Caco-2 (cell line): ENCODE measurements at regions not wholly inside any gene's neighbourhood (a gene's known extent, or its start where the extent isn't known, plus 50 kb on each side); places are given as distances from the start of the nearest gene placed in this dataset.
"Not testable (repeated sequence)": the region's sequence is repeated elsewhere in the genome, so short reads cannot be mapped to it uniquely, and the experiment has no call there.

Source experiments
- BruUV-seq: library from RNA; stranded (reverse); fragments of 400-500 nt; replicated peaks from 2 replicates; lab custom pipeline; 2021; lab: Mats Ljungman, UMichigan
- CTCF ChIA-PET: fragments of 300-600 bp; sonication (Branson Sonifier 250); formaldehyde crosslinking; loops from one replicate; lab custom pipeline; 2022; ENCODE audit warnings: antibody characterized with exemption; lab: Charles Lee
- POLR2A ChIA-PET: fragments of 300-600 bp; sonication (Branson Sonifier 250); formaldehyde crosslinking; loops from one replicate; lab custom pipeline; 2022; ENCODE audit warnings: antibody characterized with exemption; lab: Charles Lee
- DNase-seq, 2 experiments: peaks; one replicate each; pipeline versions ENCODE4 v3.0.0 to v3.0.0-alpha.2; 2020 to 2022
- H3K27me3 ChIP-seq: replicated peaks from 2 replicates; pipeline ENCODE4 v1.6.0; 2011; ENCODE audit warnings: low read length; ENCODE audit not compliant: control insufficient read depth, insufficient read depth
- H3K36me3 ChIP-seq: 2 replicates; pipeline ENCODE4 v1.5.1; 2011; ENCODE audit warnings: low read length; ENCODE audit not compliant: control insufficient read depth, insufficient read depth
- H3K4me1 ChIP-seq: fragments of 250-450 bp; sonication (Bioruptor Pico); 2 replicates; pipeline ENCODE4 v1.5.1; 2020; ENCODE audit warnings: mild to moderate bottlenecking
- H3K4me3 ChIP-seq: 2 replicates; pipeline ENCODE4 v1.5.1; 2011; ENCODE audit warnings: low read depth, mild to moderate bottlenecking, control low read depth, low read length
- H3K9me3 ChIP-seq: fragments of 250-450 bp; sonication (Bioruptor Pico); 2 replicates; pipeline ENCODE4 v1.5.1; 2020; ENCODE audit warnings: mild to moderate bottlenecking, moderate library complexity
- H3K27ac Mint-ChIP-seq: one replicate; pipeline ENCODE4 v1.8.0; 2022; ENCODE audit warnings: mixed read lengths; ENCODE audit not compliant: unreplicated experiment
- H3K27me3 Mint-ChIP-seq: one replicate; pipeline ENCODE4 v1.8.0; 2022; ENCODE audit warnings: mixed read lengths; ENCODE audit not compliant: insufficient read depth, unreplicated experiment
- H3K36me3 Mint-ChIP-seq: one replicate; pipeline ENCODE4 v1.8.0; 2022; ENCODE audit warnings: mild to moderate bottlenecking, mixed read lengths; ENCODE audit not compliant: insufficient read depth, unreplicated experiment
- H3K4me1 Mint-ChIP-seq: one replicate; pipeline ENCODE4 v1.8.0; 2022; ENCODE audit warnings: low read depth, mixed read lengths; ENCODE audit not compliant: unreplicated experiment
- H3K4me3 Mint-ChIP-seq: one replicate; pipeline ENCODE4 v1.8.0; 2022; ENCODE audit warnings: mild to moderate bottlenecking, moderate library complexity, mixed read lengths; ENCODE audit not compliant: unreplicated experiment
- H3K9me3 Mint-ChIP-seq: one replicate; pipeline ENCODE4 v1.8.0; 2022; ENCODE audit warnings: mixed read lengths; ENCODE audit not compliant: unreplicated experiment
- CTCF ChIP-seq, 2 experiments: fragments of 200-600 bp in 1 of 2; IDR thresholded peaks; 1 replicate in 1 of 2; 2 replicates in 1 of 2; pipeline versions ENCODE4 v1.5.1 to v1.8.0; 2011 to 2022; ENCODE audit warnings: antibody characterized with exemption in 1 of 2, control low read depth in 1 of 2, inconsistent platforms in 1 of 2, low read depth in 1 of 2, low read length in 1 of 2, mild to moderate bottlenecking in 1 of 2, moderate library complexity in 1 of 2; ENCODE audit not compliant: insufficient read depth in 1 of 2, severe bottlenecking in 1 of 2, unreplicated experiment in 1 of 2
- intact Hi-C: fragments of 100-400 bp; cut with micrococcal nuclease; formaldehyde crosslinking; loops from one replicate; pipeline ENCODE4 v1.10.0; 2022; ENCODE audit not compliant: unreplicated experiment

GRCh38 chr10:25839683-25840082, 94.3 kb upstream of the MYO3A start:
- TF ChIP-seq CTCF (IDR thresholded peaks at IDR 0.05; ENCODE audit: insufficient read depth in 1 of 2, low read depth in 1 of 2, low read length in 1 of 2, severe bottlenecking in 1 of 2, unreplicated experiment in 1 of 2): no peak
- Histone ChIP-seq H3K9me3 (0 out of 2 replicates have a peak, but pooled peaks cover 2% of the 10 kb centered on the region), H3K4me1 (no peaks in the 10 kb centered on the region), H3K36me3 (no peaks in the 10 kb centered on the region), H3K4me3 (no peak overlapping the region), H3K27me3 (no peaks in the 10 kb centered on the region)
- Mint-ChIP-seq H3K36me3 (no peaks in the 10 kb centered on the region), H3K4me3 (no peak overlapping the region), H3K4me1 (peaks cover 4% of the 10 kb centered on the region), H3K27ac (no peak overlapping the region), H3K27me3 (peaks cover 11% of the 10 kb centered on the region), H3K9me3 (no peaks in the 10 kb centered on the region)
- BruUV-seq: no TSS peak
- ChIA-PET POLR2A (no interaction called here), CTCF (no interaction called here)
- DNase-seq: no peak
- intact Hi-C loops: no loop called here

DNA sequence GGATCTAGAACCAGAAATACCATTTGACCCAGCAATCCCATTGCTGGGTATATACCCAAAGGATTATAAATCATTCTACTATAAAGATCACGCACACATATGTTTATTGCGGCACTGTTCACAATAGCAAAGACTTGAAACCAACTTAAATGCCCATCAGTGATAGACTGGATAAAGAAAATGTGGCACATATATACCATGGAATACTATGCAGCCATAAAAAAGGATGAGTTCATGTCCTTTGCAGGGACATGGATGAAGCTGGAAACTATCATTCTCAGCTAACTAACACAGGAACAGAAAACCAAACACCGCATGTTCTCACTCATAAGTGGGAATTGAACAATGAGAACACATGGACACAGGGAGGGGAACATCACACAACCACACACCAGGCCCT, 93.2 kb upstream of the MYO3A start:
- CTCF ChIA-PET, POLR2A ChIA-PET, DNase-seq, H3K4me3 Mint-ChIP-seq, BruUV-seq, H3K4me1 ChIP-seq, H3K36me3 Mint-ChIP-seq, H3K9me3 Mint-ChIP-seq, intact Hi-C loops, H3K4me3 ChIP-seq, H3K27ac Mint-ChIP-seq, H3K4me1 Mint-ChIP-seq, H3K9me3 ChIP-seq, H3K36me3 ChIP-seq, H3K27me3 ChIP-seq: not testable (repeated sequence)
- peaks cover 11% of the 10 kb centered on the region for H3K27me3 Mint-ChIP-seq

DNA sequence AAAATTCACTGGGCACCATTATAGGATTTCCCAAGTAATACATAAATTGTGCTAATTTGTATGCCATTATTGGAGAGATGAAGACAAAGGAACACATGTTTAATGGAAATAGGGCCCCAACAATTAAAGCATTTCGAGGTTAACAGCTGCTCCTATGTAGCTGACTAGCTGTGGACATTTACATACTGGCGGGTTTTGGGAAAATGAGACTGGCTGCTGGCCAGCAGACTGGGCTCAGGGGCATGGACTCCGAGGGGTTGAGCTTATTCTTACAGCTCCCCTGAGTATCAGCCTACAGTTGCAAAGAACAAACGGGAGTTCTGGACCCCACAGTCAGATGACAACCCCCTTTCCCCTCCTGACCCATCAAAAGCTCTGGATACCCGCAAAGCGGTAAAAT, 91.9 kb upstream of the MYO3A start:
- H3K4me3 Mint-ChIP-seq: no peak overlapping the region
- POLR2A ChIA-PET: no interaction called here
- intact Hi-C loops: no loop called here
- Histone ChIP-seq H3K4me3 (no peak overlapping the region), H3K27me3 (no peaks in the 10 kb centered on the region), H3K36me3 (no peaks in the 10 kb centered on the region), H3K9me3 (no peaks in the 10 kb centered on the region), H3K4me1 (no peaks in the 10 kb centered on the region)
- no peaks in the 10 kb centered on the region for H3K9me3 Mint-ChIP-seq
- BruUV-seq: no TSS peak
- no peak for TF ChIP-seq CTCF (IDR thresholded peaks at IDR 0.05; ENCODE audit: insufficient read depth in 1 of 2, low read depth in 1 of 2, low read length in 1 of 2, severe bottlenecking in 1 of 2, unreplicated experiment in 1 of 2)
- H3K4me1 Mint-ChIP-seq: peaks cover 4% of the 10 kb centered on the region
- H3K27me3 Mint-ChIP-seq: peaks cover 6% of the 10 kb centered on the region
- DNase-seq: no peak
- H3K27ac Mint-ChIP-seq: no peak overlapping the region
- H3K36me3 Mint-ChIP-seq: no peaks in the 10 kb centered on the region
- CTCF ChIA-PET: no interaction called here
